AG09309 (cell line): ENCODE measurements at regions not wholly inside any gene's neighbourhood (a gene's known extent, or its start where the extent isn't known, plus 50 kb on each side); places are given as distances from the start of the nearest gene placed in this dataset.

ENCODE experiments used
- DNase-seq: peaks from one replicate; pipeline ENCODE4 v3.0.0-alpha.2; 2010; ENCODE audit warnings: low read depth
- H3K4me3 ChIP-seq: 2 replicates; pipeline ENCODE4 v1.5.1; 2011; ENCODE audit warnings: mild to moderate bottlenecking, low read depth, low read length, moderate library complexity; ENCODE audit not compliant: control insufficient read depth
- TF ChIP-seq, protein P1 (sequence below): IDR thresholded peaks from 2 replicates; pipeline ENCODE4 v1.5.1; 2011; ENCODE audit warnings: mild to moderate bottlenecking, low read depth, low read length, inconsistent platforms; ENCODE audit not compliant: insufficient read depth, control insufficient read depth; ENCODE audit errors: missing control alignments

DNA sequence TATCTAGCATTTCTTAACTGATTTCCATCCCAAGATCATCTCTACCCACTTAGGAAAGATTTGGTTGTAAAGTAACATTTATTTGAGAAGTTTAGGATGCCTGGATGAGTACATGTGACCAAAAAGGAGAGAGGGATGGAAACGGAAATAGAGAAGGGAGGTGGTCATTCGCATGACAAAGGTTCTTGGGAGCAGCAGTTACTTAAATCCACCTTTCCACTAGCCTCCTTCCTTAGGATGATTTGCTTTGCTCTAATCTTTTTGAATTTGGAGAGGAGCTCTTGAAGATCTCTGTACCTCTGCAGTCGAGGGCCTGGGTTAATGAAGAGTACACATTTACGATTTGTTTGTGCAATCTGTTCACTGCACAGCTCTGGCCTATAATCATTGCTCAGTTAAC lies 623.5 kb downstream of the EPHA4 start:
- no peak overlapping the region for H3K4me3 ChIP-seq
- no peak for DNase-seq
- TF ChIP-seq, protein P1, sequence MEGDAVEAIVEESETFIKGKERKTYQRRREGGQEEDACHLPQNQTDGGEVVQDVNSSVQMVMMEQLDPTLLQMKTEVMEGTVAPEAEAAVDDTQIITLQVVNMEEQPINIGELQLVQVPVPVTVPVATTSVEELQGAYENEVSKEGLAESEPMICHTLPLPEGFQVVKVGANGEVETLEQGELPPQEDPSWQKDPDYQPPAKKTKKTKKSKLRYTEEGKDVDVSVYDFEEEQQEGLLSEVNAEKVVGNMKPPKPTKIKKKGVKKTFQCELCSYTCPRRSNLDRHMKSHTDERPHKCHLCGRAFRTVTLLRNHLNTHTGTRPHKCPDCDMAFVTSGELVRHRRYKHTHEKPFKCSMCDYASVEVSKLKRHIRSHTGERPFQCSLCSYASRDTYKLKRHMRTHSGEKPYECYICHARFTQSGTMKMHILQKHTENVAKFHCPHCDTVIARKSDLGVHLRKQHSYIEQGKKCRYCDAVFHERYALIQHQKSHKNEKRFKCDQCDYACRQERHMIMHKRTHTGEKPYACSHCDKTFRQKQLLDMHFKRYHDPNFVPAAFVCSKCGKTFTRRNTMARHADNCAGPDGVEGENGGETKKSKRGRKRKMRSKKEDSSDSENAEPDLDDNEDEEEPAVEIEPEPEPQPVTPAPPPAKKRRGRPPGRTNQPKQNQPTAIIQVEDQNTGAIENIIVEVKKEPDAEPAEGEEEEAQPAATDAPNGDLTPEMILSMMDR = no peak

DNA sequence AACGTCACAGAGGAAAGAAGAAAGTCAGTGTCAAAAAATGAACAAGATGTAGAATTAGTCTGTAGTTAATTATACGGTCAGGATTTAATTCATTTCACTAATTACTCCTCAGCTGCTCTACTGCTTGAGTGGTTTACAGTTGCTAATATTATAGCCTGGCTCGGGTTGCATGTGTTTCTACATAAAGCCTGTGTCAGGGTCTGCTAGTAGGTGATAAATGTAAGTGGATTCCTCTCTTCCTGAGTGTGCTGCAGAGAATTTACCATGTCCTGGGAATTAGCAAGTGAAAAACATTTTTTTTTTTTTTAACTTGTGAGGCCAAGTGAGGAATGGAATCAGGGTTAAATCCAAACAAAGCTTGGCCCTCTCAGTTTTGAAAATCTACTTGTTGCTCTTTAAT lies 622.6 kb downstream of the EPHA4 start:
- TF ChIP-seq, protein P1 = no peak
- no peak overlapping the region for H3K4me3 ChIP-seq
- DNase-seq = no peak

DNA sequence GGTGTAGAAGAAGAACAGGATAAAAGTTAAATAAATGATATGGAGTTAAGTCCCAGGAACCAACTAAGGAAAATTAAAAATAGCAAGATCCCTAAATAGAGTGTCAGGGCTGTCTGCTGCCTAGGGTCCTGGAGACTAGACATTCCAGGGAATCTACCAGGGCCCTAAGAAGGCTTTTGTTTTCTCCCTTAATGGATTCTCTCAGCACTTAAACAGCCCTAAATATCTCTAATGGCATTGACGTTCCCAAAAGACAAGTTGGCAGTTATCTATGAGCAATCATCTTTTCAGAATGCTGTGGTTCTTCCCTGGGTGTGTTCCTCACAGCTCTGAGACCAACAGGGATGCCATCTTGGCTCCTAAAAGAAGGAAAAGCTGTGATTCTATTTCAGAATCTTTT lies 616.3 kb downstream of the EPHA4 start:
- no peak overlapping the region for H3K4me3 ChIP-seq
- no peak for DNase-seq
- TF ChIP-seq, protein P1 = no peak

DNA sequence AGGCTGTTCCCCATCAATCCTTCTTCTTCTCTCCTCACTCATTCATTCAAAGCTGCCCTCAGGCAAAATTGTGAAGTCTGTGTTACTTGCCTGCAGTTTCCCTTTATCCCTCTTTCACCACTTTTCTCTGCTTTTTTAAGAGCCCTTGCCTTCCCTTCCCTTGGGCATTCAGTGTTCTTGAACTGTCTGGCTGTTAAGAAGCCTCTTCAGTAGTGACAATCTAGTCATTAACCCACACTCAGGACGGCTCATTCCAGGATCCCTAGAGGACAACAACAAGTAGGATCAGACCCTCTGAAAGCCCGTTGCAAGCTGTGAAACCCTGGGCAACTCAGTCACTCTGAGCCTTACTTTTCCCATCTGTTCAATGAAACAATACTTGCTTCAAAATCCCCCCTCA lies 615.7 kb downstream of the EPHA4 start:
- TF ChIP-seq, protein P1 = no peak
- no peak for DNase-seq
- no peak overlapping the region for H3K4me3 ChIP-seq

DNA sequence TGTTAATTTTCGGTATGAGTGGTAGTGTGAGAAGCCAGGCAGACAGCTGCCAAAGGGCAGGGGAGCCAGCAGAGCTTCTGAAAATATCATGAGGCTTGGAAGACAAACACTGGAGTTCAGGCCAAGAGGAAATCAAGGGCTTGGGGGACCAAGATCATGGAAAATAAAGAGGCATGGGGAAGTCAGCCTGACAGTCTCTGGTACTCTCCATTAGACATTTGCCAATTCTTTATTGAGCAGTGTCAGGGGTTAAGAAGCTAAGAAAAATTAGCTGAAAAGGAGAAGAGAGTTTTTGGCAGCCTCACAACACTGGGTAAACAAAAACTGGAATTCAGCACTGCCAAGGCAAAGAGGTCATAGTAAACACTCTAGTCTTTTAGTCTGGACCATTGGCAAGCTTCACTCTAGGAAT lies 612.7 kb downstream of the EPHA4 start:
- DNase-seq = no peak
- no peak overlapping the region for H3K4me3 ChIP-seq
- TF ChIP-seq, protein P1 = no peak

DNA sequence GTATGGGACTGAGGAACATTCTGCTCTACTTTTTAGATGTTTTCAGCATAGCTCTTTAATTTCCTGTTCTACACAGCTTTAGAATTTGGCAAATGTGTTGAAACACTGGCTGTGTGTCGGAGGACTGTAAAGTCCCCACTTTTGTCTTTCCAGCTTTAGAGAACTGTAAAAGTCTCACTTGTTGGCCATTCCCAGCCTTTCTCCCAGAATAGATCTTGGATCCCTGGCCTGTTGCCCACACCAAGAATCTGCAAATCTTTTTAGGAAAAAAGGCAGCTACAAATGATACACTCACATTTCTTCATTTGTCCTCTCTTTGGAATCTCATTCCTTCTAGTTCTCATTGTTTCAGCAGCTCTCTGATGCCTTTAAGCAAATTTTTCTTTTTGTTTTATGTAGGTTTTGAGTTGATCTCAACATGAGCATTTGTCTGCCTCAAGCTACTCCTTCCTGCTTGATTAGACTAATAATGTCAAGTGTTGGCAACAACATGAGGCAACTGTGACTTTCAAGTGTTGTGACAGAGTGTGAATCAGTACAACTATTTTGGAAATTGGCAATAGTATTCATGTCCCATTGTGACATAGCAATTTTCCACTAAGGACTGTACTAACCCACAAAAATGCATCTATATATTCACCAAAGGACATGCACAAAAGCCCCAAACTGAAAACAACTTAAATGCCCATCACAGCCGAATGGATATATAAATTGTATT lies 610.8 kb downstream of the EPHA4 start:
- TF ChIP-seq, protein P1 = no peak

More for the DNA sequence above, 610.8 kb downstream of the EPHA4 start:
- no peak overlapping the region for H3K4me3 ChIP-seq
- DNase-seq = no peak
